ENCODE measurements at regions not wholly inside any gene's neighbourhood (a gene's known extent, or its start where the extent isn't known, plus 50 kb on each side); places are given as distances from the start of the nearest gene placed in this dataset.

- H3K4me1 Mint-ChIP-seq = no peaks in the 10 kb centered on the region
- no peak overlapping the region for H3K4me3 Mint-ChIP-seq
- peaks cover 13% of the 10 kb centered on the region for H3K9me3 Mint-ChIP-seq
- H3K36me3 Mint-ChIP-seq = no peaks in the 10 kb centered on the region
- ATAC-seq = no peak
- CTCF ChIA-PET = no interaction called here
- no peak for TF ChIP-seq ZBTB21 (CRISPR knock-in tag; IDR thresholded peaks at IDR 0.05; ENCODE audit: borderline replicate concordance)
- TF ChIP-seq, protein P1, sequence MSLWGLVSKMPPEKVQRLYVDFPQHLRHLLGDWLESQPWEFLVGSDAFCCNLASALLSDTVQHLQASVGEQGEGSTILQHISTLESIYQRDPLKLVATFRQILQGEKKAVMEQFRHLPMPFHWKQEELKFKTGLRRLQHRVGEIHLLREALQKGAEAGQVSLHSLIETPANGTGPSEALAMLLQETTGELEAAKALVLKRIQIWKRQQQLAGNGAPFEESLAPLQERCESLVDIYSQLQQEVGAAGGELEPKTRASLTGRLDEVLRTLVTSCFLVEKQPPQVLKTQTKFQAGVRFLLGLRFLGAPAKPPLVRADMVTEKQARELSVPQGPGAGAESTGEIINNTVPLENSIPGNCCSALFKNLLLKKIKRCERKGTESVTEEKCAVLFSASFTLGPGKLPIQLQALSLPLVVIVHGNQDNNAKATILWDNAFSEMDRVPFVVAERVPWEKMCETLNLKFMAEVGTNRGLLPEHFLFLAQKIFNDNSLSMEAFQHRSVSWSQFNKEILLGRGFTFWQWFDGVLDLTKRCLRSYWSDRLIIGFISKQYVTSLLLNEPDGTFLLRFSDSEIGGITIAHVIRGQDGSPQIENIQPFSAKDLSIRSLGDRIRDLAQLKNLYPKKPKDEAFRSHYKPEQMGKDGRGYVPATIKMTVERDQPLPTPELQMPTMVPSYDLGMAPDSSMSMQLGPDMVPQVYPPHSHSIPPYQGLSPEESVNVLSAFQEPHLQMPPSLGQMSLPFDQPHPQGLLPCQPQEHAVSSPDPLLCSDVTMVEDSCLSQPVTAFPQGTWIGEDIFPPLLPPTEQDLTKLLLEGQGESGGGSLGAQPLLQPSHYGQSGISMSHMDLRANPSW (CRISPR knock-in tag; conservative IDR thresholded peaks at IDR 0.05; ENCODE audit: low read depth) = no peak
- TF ChIP-seq CREM (CRISPR knock-in tag; IDR thresholded peaks at IDR 0.05) = no peak
- TF ChIP-seq ZNF416 (CRISPR knock-in tag; IDR thresholded peaks at IDR 0.05) = no peak
- no peak for TF ChIP-seq TP53 (CRISPR knock-in tag; IDR thresholded peaks at IDR 0.05)
- no peak for TF ChIP-seq GABPB1 (CRISPR knock-in tag; IDR thresholded peaks at IDR 0.05)
- TF ChIP-seq CDX4 (CRISPR knock-in tag; IDR thresholded peaks at IDR 0.05; ENCODE audit: borderline replicate concordance) = no peak
- no peak for TF ChIP-seq ZNF532 (CRISPR knock-in tag; IDR thresholded peaks at IDR 0.05; ENCODE audit: borderline replicate concordance)
- no peak for TF ChIP-seq ATF6 (CRISPR knock-in tag; IDR thresholded peaks at IDR 0.05)
- TF ChIP-seq EMX1 (CRISPR knock-in tag; IDR thresholded peaks at IDR 0.05) = no peak
- no peak for TF ChIP-seq SMAD4 (CRISPR knock-in tag; IDR thresholded peaks at IDR 0.05)
- H3K27me3 Mint-ChIP-seq (ENCODE audit: low read depth) = no peaks in the 10 kb centered on the region
- POLR2A ChIA-PET = no interaction called here
- DNase-seq (ENCODE audit: low spot score) = no peak
- no peak overlapping the region for H3K27ac Mint-ChIP-seq
These were observed 221.2 kb downstream of the HHIPL2 start for GRCh38 chr1:222326710-222327036.

- Mint-ChIP-seq H3K27me3 (ENCODE audit: low read depth) (no peaks in the 10 kb centered on the region), H3K36me3 (no peaks in the 10 kb centered on the region), H3K9me3 (peaks cover 13% of the 10 kb centered on the region), H3K4me3 (no peak overlapping the region), H3K27ac (no peak overlapping the region), H3K4me1 (no peaks in the 10 kb centered on the region)
- DNase-seq (ENCODE audit: low spot score) (no peak), ATAC-seq (no peak)
- CTCF ChIA-PET = no interaction called here
- TF ChIP-seq FOXJ3 (CRISPR knock-in tag; IDR thresholded peaks at IDR 0.05; ENCODE audit: borderline replicate concordance) (no peak), E2F1 (CRISPR knock-in tag; IDR thresholded peaks at IDR 0.05) (no peak)
- POLR2A ChIA-PET = no interaction called here
These were observed 221.7 kb downstream of the HHIPL2 start for GRCh38 chr1:222326006-222326709.

All from WTC11 (cell line).